SK-N-SH (cell line): ENCODE measurements at regions not wholly inside any gene's neighbourhood (a gene's known extent, or its start where the extent isn't known, plus 50 kb on each side); places are given as distances from the start of the nearest gene placed in this dataset.

Source experiments
- CTCF ChIA-PET: fragments of 300-600, 350-600 bp; formaldehyde crosslinking; extraction: SDS; loops from one replicate; lab custom pipeline; 2021; lab: Yijun Ruan, JAX
- POLR2A ChIA-PET: fragments of 350-600 bp; sonication (Branson Sonifier 250); formaldehyde crosslinking; extraction: SDS; loops from one replicate; lab custom pipeline; 2020; ENCODE audit warnings: antibody characterized with exemption, inconsistent platforms; lab: Yijun Ruan, JAX
- DNase-seq: peaks from one replicate; pipeline ENCODE4 v3.0.0; 2012
- H2AFZ ChIP-seq: fragments of 200-600 bp; sonication (generic); 2 replicates; pipeline ENCODE4 v1.8.1; 2016; ENCODE audit warnings: antibody characterized with exemption, mild to moderate bottlenecking, low read depth
- H3F3A ChIP-seq: fragments of 200-600 bp; sonication (generic); replicated peaks from 2 replicates; pipeline ENCODE3; 2016; ENCODE audit warnings: antibody characterized with exemption, mild to moderate bottlenecking; ENCODE audit not compliant: insufficient read depth
- H3K27ac ChIP-seq, 2 experiments: fragments of 200-500 bp in 1 of 2; fragments of 200-600 bp in 1 of 2; sonication (Bioruptor generic) in 1 of 2; sonication (generic), shearing (Covaris generic) in 1 of 2; 2 replicates each; pipeline versions ENCODE4 v1.5.1 to v1.6.1; 2014 to 2016; ENCODE audit warnings: low read depth in 2 of 2, inconsistent platforms in 1 of 2, low read length in 1 of 2, mild to moderate bottlenecking in 1 of 2, mixed read lengths in 1 of 2
- H3K27me3 ChIP-seq: fragments of 200-600 bp; sonication (generic), shearing (Covaris generic); 2 replicates; pipeline ENCODE4 v1.6.1; 2016; ENCODE audit warnings: mixed run types; ENCODE audit not compliant: insufficient read depth
- H3K36me3 ChIP-seq, 2 experiments: fragments of 200-500 bp in 1 of 2; fragments of 200-600 bp in 1 of 2; sonication (Bioruptor generic) in 1 of 2; sonication (generic) in 1 of 2; replicated peaks in 1 of 2; 2 replicates each; pipeline versions ENCODE3 to v1.5.1; 2014 to 2016; ENCODE audit warnings: low read length in 1 of 2, mild to moderate bottlenecking in 1 of 2; ENCODE audit not compliant: insufficient read depth in 2 of 2, control insufficient read depth in 1 of 2
- H3K4me1 ChIP-seq, 2 experiments: fragments of 200-500 bp in 1 of 2; fragments of 200-600 bp in 1 of 2; sonication (Bioruptor generic) in 1 of 2; sonication (generic), shearing (Covaris generic) in 1 of 2; 2 replicates each; pipeline versions ENCODE4 v1.5.1 to v1.6.1; 2014 to 2016; ENCODE audit warnings: low read depth in 1 of 2, low read length in 1 of 2, mixed run types in 1 of 2; ENCODE audit not compliant: insufficient read depth in 2 of 2, control insufficient read depth in 1 of 2
- H3K4me2 ChIP-seq: fragments of 200-600 bp; sonication (generic), shearing (Covaris generic); 2 replicates; pipeline ENCODE4 v1.6.1; 2017; ENCODE audit warnings: mixed run types
- H3K4me3 ChIP-seq, 2 experiments: fragments of 200-500 bp in 1 of 2; fragments of 200-600 bp in 1 of 2; sonication (Bioruptor generic) in 1 of 2; sonication (generic), shearing (Covaris generic) in 1 of 2; 2 replicates each; pipeline versions ENCODE4 v1.5.1 to v1.8.1; 2014 to 2016; ENCODE audit warnings: low read depth in 2 of 2, inconsistent platforms in 1 of 2, low read length in 1 of 2, mild to moderate bottlenecking in 1 of 2, mixed read lengths in 1 of 2, moderate library complexity in 1 of 2
- H3K79me2 ChIP-seq: fragments of 200-600 bp; sonication (generic); 2 replicates; pipeline ENCODE4 v1.8.1; 2017; ENCODE audit warnings: mild to moderate bottlenecking; ENCODE audit not compliant: insufficient read depth
- H3K9ac ChIP-seq: fragments of 200-600 bp; sonication (generic); 2 replicates; pipeline ENCODE4 v1.6.1; 2017; ENCODE audit warnings: mixed run types
- H3K9me2 ChIP-seq: fragments of 200-600 bp; sonication (generic); 2 replicates; pipeline ENCODE4 v1.6.1; 2017; ENCODE audit warnings: mixed run types
- H3K9me3 ChIP-seq: fragments of 200-600 bp; sonication (generic); 2 replicates; pipeline ENCODE4 v1.6.1; 2017; ENCODE audit warnings: mixed run types, mild to moderate bottlenecking, moderate library complexity
- H4K20me1 ChIP-seq: fragments of 200-600 bp; sonication (generic); 2 replicates; pipeline ENCODE4 v1.6.1; 2017; ENCODE audit warnings: mild to moderate bottlenecking, mixed run types; ENCODE audit not compliant: insufficient read depth
- EP300 ChIP-seq, 2 experiments: IDR thresholded peaks; 2 replicates each; pipeline versions ENCODE4 v1.4.0 to v1.6.1; 2012; ENCODE audit warnings: borderline replicate concordance in 1 of 2, low read depth in 1 of 2, low read length in 1 of 2
- FOSL2 ChIP-seq: IDR thresholded peaks from 2 replicates; pipeline ENCODE4 v1.4.0; 2012; ENCODE audit warnings: low read depth, mild to moderate bottlenecking, moderate library complexity, borderline replicate concordance
- FOXJ3 ChIP-seq: sonication (generic); formaldehyde crosslinking; IDR thresholded peaks from 2 replicates; pipeline ENCODE4 v1.5.1; 2020; ENCODE audit warnings: mild to moderate bottlenecking, missing genetic modification reagents
- FOXM1 ChIP-seq: IDR thresholded peaks from 2 replicates; pipeline ENCODE4 v1.4.0; 2012; ENCODE audit warnings: low read depth, mild to moderate bottlenecking
- GATA2 ChIP-seq: sonication (generic); formaldehyde crosslinking; IDR thresholded peaks from 2 replicates; pipeline ENCODE4 v1.5.0; 2020; ENCODE audit warnings: mild to moderate bottlenecking, missing genetic modification reagents
- IRF3 ChIP-seq: fragments of 150-350 bp; IDR thresholded peaks from 2 replicates; pipeline ENCODE4 v1.6.1; 2016; ENCODE audit warnings: mild to moderate bottlenecking, low read depth, low read length
- NRF1 ChIP-seq: IDR thresholded peaks from 2 replicates; pipeline ENCODE4 v1.6.1; 2012; ENCODE audit warnings: low read depth, mild to moderate bottlenecking, low read length
- POLR2AphosphoS5 ChIP-seq: IDR thresholded peaks from 2 replicates; pipeline ENCODE4 v1.6.1; 2012; ENCODE audit warnings: low read depth, low read length
- RAD21 ChIP-seq: IDR thresholded peaks from 2 replicates; pipeline ENCODE4 v1.6.1; 2012; ENCODE audit warnings: mild to moderate bottlenecking, low read length
- RCOR1 ChIP-seq: fragments of 150-350 bp; IDR thresholded peaks from 2 replicates; pipeline ENCODE4 v1.6.1; 2017; ENCODE audit warnings: antibody characterized with exemption, low read length
- RFX5 ChIP-seq: IDR thresholded peaks from 2 replicates; pipeline ENCODE4 v1.6.1; 2012; ENCODE audit warnings: mild to moderate bottlenecking, improper control_type of control experiment, low read length
- TAF1 ChIP-seq: IDR thresholded peaks from 2 replicates; pipeline ENCODE4 v1.6.1; 2012; ENCODE audit warnings: low read depth, mild to moderate bottlenecking, low read length, moderate library complexity, borderline replicate concordance
- TCF12 ChIP-seq: IDR thresholded peaks from 2 replicates; pipeline ENCODE4 v1.4.0; 2012
- USF1 ChIP-seq: IDR thresholded peaks from 2 replicates; pipeline ENCODE4 v1.4.0; 2012; ENCODE audit warnings: low read depth, borderline replicate concordance
- USF2 ChIP-seq: fragments of 150-350 bp; IDR thresholded peaks from 2 replicates; pipeline ENCODE4 v1.6.1; 2017; ENCODE audit warnings: antibody characterized with exemption, low read length, low read depth, borderline replicate concordance
- WGBS: methylation state at CpG from one replicate; pipeline ENCODE4 v1.1.6; 2017; ENCODE audit warnings: low lambda C conversion rate; 5-methylcytosine and 5-hydroxymethylcytosine counted together

- TF ChIP-seq EP300 (IDR thresholded peaks at IDR 0.05; ENCODE audit: borderline replicate concordance in 1 of 2, low read depth in 1 of 2, low read length in 1 of 2), result no peak
- no peak for TF ChIP-seq TAF1
- no peak for TF ChIP-seq FOXM1
- TF ChIP-seq FOXJ3 (CRISPR knock-in tag), result no peak
Observed at GRCh38 chr7:45999541-45999940, 78.5 kb upstream of the IGFBP3 start (continued).

GRCh38 chr7:45998506-45998905, 77.4 kb upstream of the IGFBP3 start:
- Histone ChIP-seq H3K9me2 (no peaks in the 10 kb centered on the region), H3K27ac (no peak overlapping the region), H3K27me3 (no peaks in the 10 kb centered on the region), H3K9ac (no peak overlapping the region), H3K4me2 (no peak overlapping the region), H3K36me3 (no peaks in the 10 kb centered on the region), H3F3A (no peaks in the 10 kb centered on the region), H3K79me2 (no peaks in the 10 kb centered on the region), H3K4me3 (no peak overlapping the region), H3K9me3 (peaks cover 16% of the 10 kb centered on the region), H4K20me1 (no peaks in the 10 kb centered on the region), H2AFZ (no peak overlapping the region), H3K4me1 (no peaks in the 10 kb centered on the region)
- WGBS, result 43% methylated on average over 1 of the region's 1 CpG
- TF ChIP-seq POLR2AphosphoS5 (no peak), FOSL2 (no peak), TAF1 (no peak), GATA2 (CRISPR knock-in tag) (no peak), TCF12 (no peak), IRF3 (no peak), RFX5 (no peak), FOXJ3 (CRISPR knock-in tag) (no peak), FOXM1 (no peak), RCOR1 (no peak), EP300 (IDR thresholded peaks at IDR 0.05; ENCODE audit: borderline replicate concordance in 1 of 2, low read depth in 1 of 2, low read length in 1 of 2) (no peak), USF1 (no peak), NRF1 (no peak), RAD21 (no peak), USF2 (no peak)
- POLR2A ChIA-PET, result no interaction called here
- CTCF ChIA-PET, result no interaction called here
- no peak for DNase-seq
